Endothelial cell of umbilical vein (primary cell): ENCODE measurements at regions not wholly inside any gene's neighbourhood (a gene's known extent, or its start where the extent isn't known, plus 50 kb on each side); places are given as distances from the start of the nearest gene placed in this dataset.

Experiments
- EZH2 ChIP-seq: IDR thresholded peaks from 2 replicates; pipeline ENCODE4 v1.6.1; 2012; ENCODE audit warnings: borderline replicate concordance, low read depth, mild to moderate bottlenecking, moderate library complexity, low read length, inconsistent platforms; ENCODE audit not compliant: severe bottlenecking
- FOS ChIP-seq: IDR thresholded peaks from 2 replicates; pipeline ENCODE4 v1.6.1; 2011; ENCODE audit warnings: mild to moderate bottlenecking, low read length, moderate library complexity, borderline replicate concordance; ENCODE audit not compliant: insufficient read depth
- JUN ChIP-seq: IDR thresholded peaks from 2 replicates; pipeline ENCODE4 v1.6.1; 2011; ENCODE audit warnings: borderline replicate concordance, low read depth; ENCODE audit not compliant: insufficient read length, insufficient read depth
- MYC ChIP-seq: IDR thresholded peaks from one replicate; pipeline ENCODE4 v1.6.1; 2011; ENCODE audit warnings: mild to moderate bottlenecking, low read depth, low read length
- POLR2A ChIP-seq: IDR thresholded peaks from 2 replicates; pipeline ENCODE4 v1.6.1; 2012; ENCODE audit warnings: low read depth, mild to moderate bottlenecking, control low read depth, low read length
- POLR2AphosphoS5 ChIP-seq: IDR thresholded peaks from 2 replicates; pipeline ENCODE4 v1.6.1; 2012; ENCODE audit warnings: low read depth, mild to moderate bottlenecking, control low read depth, low read length, moderate library complexity; ENCODE audit not compliant: insufficient read depth
- TF ChIP-seq, protein P1 (sequence below), 2 donors: IDR thresholded peaks; 1 replicate in 1 of 2; 2 replicates in 1 of 2; pipeline ENCODE4 v1.5.1; 2011; ENCODE audit warnings: low read length in 2 of 2, mild to moderate bottlenecking in 2 of 2, moderate library complexity in 2 of 2, control low read depth in 1 of 2, inconsistent platforms in 1 of 2, low read depth in 1 of 2; ENCODE audit not compliant: insufficient read depth in 1 of 2; ENCODE audit errors: extremely low read depth in 1 of 2

- TF ChIP-seq, protein P1, sequence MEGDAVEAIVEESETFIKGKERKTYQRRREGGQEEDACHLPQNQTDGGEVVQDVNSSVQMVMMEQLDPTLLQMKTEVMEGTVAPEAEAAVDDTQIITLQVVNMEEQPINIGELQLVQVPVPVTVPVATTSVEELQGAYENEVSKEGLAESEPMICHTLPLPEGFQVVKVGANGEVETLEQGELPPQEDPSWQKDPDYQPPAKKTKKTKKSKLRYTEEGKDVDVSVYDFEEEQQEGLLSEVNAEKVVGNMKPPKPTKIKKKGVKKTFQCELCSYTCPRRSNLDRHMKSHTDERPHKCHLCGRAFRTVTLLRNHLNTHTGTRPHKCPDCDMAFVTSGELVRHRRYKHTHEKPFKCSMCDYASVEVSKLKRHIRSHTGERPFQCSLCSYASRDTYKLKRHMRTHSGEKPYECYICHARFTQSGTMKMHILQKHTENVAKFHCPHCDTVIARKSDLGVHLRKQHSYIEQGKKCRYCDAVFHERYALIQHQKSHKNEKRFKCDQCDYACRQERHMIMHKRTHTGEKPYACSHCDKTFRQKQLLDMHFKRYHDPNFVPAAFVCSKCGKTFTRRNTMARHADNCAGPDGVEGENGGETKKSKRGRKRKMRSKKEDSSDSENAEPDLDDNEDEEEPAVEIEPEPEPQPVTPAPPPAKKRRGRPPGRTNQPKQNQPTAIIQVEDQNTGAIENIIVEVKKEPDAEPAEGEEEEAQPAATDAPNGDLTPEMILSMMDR (IDR thresholded peaks at IDR 0.05; ENCODE audit: extremely low read depth in 1 of 2, insufficient read depth in 1 of 2, low read depth in 1 of 2, low read length in 2 of 2): no peak
- no peak for TF ChIP-seq EZH2
- TF ChIP-seq POLR2AphosphoS5: no peak
- no peak for TF ChIP-seq POLR2A
- TF ChIP-seq MYC: no peak
- TF ChIP-seq FOS: no peak
- no peak for TF ChIP-seq JUN
Observed at GRCh38 chr2:17146358-17146757, 371.9 kb downstream of the RAD51AP2 start.
